Loucy (cell line): ENCODE measurements at regions not wholly inside any gene's neighbourhood (a gene's known extent, or its start where the extent isn't known, plus 50 kb on each side); places are given as distances from the start of the nearest gene placed in this dataset.

Experiments used
- CTCF ChIP-seq: fragments of 200-600 bp; sonication (generic); conservative IDR thresholded peaks from 2 replicates; pipeline ENCODE4 v1.5.1; 2014; ENCODE audit warnings: mild to moderate bottlenecking, antibody characterized with exemption, low read length
- EZH2phosphoT487 ChIP-seq: fragments of 200-600 bp; IDR thresholded peaks from 2 replicates; pipeline ENCODE4 v1.6.1; 2018; ENCODE audit warnings: antibody characterized with exemption, mild to moderate bottlenecking, moderate library complexity, borderline replicate concordance

GRCh38 chr5:168055961-168056360 lies 235.5 kb upstream of the WWC1 start:
- no peak for TF ChIP-seq CTCF
- TF ChIP-seq EZH2phosphoT487, result no peak
